HEK293T (cell line): ENCODE measurements at regions not wholly inside any gene's neighbourhood (a gene's known extent, or its start where the extent isn't known, plus 50 kb on each side); places are given as distances from the start of the nearest gene placed in this dataset.

Source experiments
- CTCF ChIA-PET: fragments of 350-600 bp; formaldehyde crosslinking; extraction: SDS; loops from one replicate; lab custom pipeline; 2021; ENCODE audit warnings: antibody characterized with exemption, inconsistent platforms; lab: Yijun Ruan, JAX
- POLR2A ChIA-PET: fragments of 350-600 bp; formaldehyde crosslinking; extraction: SDS; loops from one replicate; lab custom pipeline; 2020; ENCODE audit warnings: antibody characterized with exemption, inconsistent platforms; lab: Yijun Ruan, JAX
- DNase-seq: peaks from one replicate; pipeline ENCODE4 v3.0.0; 2012; ENCODE audit warnings: mixed read lengths; ENCODE audit errors: extremely low spot score
- ARNT ChIP-seq: fragments of 450-650 bp; IDR thresholded peaks from 2 replicates; pipeline ENCODE4 v1.6.1; 2017; ENCODE audit warnings: mild to moderate bottlenecking
- BHLHE40 ChIP-seq: fragments of 450-650 bp; IDR thresholded peaks from 2 replicates; pipeline ENCODE4 v1.6.1; 2016; ENCODE audit warnings: mild to moderate bottlenecking, moderate library complexity, borderline replicate concordance
- CTBP1 ChIP-seq: fragments of 450-650 bp; IDR thresholded peaks from 2 replicates; pipeline ENCODE4 v1.6.1; 2016; ENCODE audit warnings: borderline replicate concordance
- ELF4 ChIP-seq: fragments of 450-650 bp; IDR thresholded peaks from 2 replicates; pipeline ENCODE4 v1.6.1; 2017; ENCODE audit warnings: antibody characterized with exemption
- FOXA1 ChIP-seq: fragments of 450-650 bp; IDR thresholded peaks from 2 replicates; pipeline ENCODE4 v1.6.1; 2016; ENCODE audit warnings: mild to moderate bottlenecking
- FOXK2 ChIP-seq: fragments of 450-650 bp; IDR thresholded peaks from 2 replicates; pipeline ENCODE4 v1.6.1; 2016; ENCODE audit warnings: mild to moderate bottlenecking
- FOXM1 ChIP-seq: fragments of 450-650 bp; IDR thresholded peaks from 2 replicates; pipeline ENCODE4 v1.6.1; 2017; ENCODE audit warnings: mild to moderate bottlenecking, borderline replicate concordance
- HDGF ChIP-seq: fragments of 450-650 bp; IDR thresholded peaks from 2 replicates; pipeline ENCODE4 v1.6.1; 2017; ENCODE audit warnings: antibody characterized with exemption, borderline replicate concordance
- L3MBTL2 ChIP-seq: fragments of 450-650 bp; conservative IDR thresholded peaks from 2 replicates; pipeline ENCODE4 v1.6.1; 2016; ENCODE audit warnings: mild to moderate bottlenecking
- LEF1 ChIP-seq: fragments of 450-650 bp; IDR thresholded peaks from 2 replicates; pipeline ENCODE4 v1.6.1; 2017; ENCODE audit warnings: mild to moderate bottlenecking, borderline replicate concordance
- NFRKB ChIP-seq: fragments of 450-650 bp; IDR thresholded peaks from 2 replicates; pipeline ENCODE4 v1.6.1; 2016; ENCODE audit warnings: mild to moderate bottlenecking, moderate library complexity
- SP1 ChIP-seq: fragments of 450-650 bp; IDR thresholded peaks from 2 replicates; pipeline ENCODE4 v1.6.1; 2017
- SUZ12 ChIP-seq: fragments of 450-650 bp; IDR thresholded peaks from 2 replicates; pipeline ENCODE4 v1.6.1; 2016; ENCODE audit warnings: mild to moderate bottlenecking
- TARDBP ChIP-seq: fragments of 450-650 bp; IDR thresholded peaks from 2 replicates; pipeline ENCODE4 v1.6.1; 2016
- ZNF384 ChIP-seq: fragments of 450-650 bp; IDR thresholded peaks from 2 replicates; pipeline ENCODE4 v1.6.1; 2016
- TF ChIP-seq, protein P1 (sequence below): fragments of 450-650 bp; IDR thresholded peaks from 2 replicates; pipeline ENCODE4 v1.6.1; 2016

DNA sequence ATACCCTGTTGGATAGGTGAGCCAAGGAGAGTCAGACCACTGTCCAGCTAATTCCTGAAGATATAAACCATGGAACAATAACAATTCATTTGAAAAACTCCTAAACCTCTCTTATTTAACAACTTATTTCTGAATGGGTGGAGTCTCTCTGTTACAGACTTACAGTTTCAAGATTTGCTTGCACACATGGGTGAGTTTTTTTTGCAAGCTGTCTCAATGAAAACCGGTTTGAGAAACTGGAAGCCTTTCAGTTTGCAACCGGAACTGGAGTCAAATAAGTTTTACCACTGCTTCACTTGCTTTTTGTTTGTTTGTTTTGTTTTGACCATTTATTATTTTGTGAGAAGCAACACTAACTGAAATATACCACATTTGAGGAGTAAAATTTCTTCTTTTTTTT, 243.8 kb downstream of the MTERF1 start:
- ChIA-PET POLR2A (no interaction called here), CTCF (no interaction called here)
- TF ChIP-seq BHLHE40 (no peak), LEF1 (no peak), ARNT (no peak), FOXK2 (no peak), FOXA1 (no peak), HDGF (no peak), CTBP1 (no peak), NFRKB (no peak), ZNF384 (no peak), SUZ12 (no peak), SP1 (no peak), L3MBTL2 (no peak), TARDBP (no peak), FOXM1 (no peak), ELF4 (no peak)
- TF ChIP-seq, protein P1, sequence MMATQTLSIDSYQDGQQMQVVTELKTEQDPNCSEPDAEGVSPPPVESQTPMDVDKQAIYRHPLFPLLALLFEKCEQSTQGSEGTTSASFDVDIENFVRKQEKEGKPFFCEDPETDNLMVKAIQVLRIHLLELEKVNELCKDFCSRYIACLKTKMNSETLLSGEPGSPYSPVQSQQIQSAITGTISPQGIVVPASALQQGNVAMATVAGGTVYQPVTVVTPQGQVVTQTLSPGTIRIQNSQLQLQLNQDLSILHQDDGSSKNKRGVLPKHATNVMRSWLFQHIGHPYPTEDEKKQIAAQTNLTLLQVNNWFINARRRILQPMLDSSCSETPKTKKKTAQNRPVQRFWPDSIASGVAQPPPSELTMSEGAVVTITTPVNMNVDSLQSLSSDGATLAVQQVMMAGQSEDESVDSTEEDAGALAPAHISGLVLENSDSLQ = no peak
- no peak for DNase-seq

DNA sequence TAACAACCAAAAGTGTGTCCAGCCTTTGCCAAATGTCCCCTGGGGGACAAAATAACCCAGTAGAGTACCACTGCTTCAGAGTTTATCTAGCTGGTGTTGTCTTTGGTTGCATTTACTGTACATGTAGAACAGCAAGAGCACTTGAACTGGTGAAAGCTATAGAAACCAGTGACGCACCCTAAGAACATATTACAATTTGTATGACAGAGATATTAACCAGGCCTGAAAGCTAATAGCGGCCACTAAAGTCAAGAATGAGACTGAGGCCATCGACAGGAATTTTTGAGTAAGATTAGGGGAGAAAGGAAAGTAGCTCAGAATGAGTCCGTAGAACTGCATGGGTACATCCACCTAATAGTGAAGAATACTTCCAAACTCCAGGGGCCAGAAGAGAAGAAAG, 236.2 kb downstream of the MTERF1 start:
- ChIA-PET CTCF (no interaction called here), POLR2A (no interaction called here)
- no peak for DNase-seq
- TF ChIP-seq FOXA1 (no peak), FOXM1 (no peak), LEF1 (no peak), CTBP1 (no peak), ELF4 (no peak), SUZ12 (no peak), BHLHE40 (no peak), ZNF384 (no peak), ARNT (no peak), L3MBTL2 (no peak)
- TF ChIP-seq, protein P1 = no peak

DNA sequence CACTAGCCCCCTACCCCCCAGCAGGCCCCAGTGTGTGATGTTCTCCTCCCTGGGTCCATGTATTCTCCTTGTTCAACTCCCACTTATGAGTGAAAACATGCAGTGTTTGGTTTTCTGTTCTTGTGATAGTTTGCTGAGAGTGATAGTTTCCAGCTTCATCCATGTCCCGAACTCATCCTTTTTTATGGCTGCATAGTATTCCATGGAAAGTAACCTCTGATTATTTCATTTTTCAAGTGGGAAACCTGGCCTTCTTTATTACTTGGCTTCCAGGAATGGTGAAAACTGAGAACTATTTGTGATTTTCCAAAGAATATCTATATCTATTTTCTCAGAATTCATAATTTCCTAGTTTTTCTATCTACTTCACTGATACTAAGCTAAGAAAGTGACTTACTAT, 235.0 kb downstream of the MTERF1 start:
- no peak for DNase-seq
- CTCF ChIA-PET = no interaction called here
- POLR2A ChIA-PET = no interaction called here
- TF ChIP-seq ELF4 = no peak

DNA sequence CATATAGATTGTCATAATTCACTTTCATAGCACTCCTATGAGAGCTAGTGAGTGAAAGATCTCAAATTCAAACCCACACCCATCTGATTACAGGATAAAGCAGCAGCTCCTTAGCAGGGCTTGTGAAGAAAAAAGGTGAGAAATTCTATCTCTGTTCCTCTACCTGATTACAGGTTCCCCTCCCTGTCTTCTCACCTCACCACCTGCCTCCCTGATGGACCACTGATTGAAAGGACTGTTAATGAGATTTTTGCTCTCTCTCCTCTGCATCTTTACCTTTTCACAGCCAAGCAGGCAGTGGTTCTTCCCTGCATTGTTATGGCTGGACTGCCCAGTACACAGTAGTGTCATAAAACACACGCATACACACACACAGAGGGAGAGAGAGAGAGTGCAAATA, 228.5 kb downstream of the MTERF1 start:
- TF ChIP-seq ELF4 (no peak), ZNF384 (no peak), SUZ12 (no peak), LEF1 (no peak), HDGF (no peak), ARNT (no peak), NFRKB (no peak), L3MBTL2 (no peak), SP1 (no peak), TARDBP (no peak), FOXK2 (no peak), FOXA1 (no peak)
- TF ChIP-seq, protein P1 = no peak
- DNase-seq = no peak
- POLR2A ChIA-PET = no interaction called here
- CTCF ChIA-PET = no interaction called here

DNA sequence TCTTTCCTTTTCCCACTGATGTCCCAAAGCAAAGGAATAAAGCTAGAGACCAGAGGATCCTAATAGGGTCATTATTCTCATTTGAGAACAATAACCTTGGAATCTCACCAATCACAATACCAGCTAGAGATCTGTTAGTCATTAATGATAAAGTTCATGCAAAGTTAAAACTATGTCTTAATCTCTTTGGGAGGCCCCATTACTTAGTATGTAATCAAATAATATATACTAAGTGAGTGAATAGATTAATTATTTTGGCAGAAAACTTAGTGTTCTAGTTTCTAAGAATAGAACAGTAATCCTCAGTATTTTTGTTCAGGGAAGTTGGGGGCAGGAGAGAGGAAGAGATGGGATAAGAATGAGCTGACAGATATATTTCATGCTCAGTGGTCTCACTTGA, 227.2 kb downstream of the MTERF1 start:
- ChIA-PET POLR2A (no interaction called here), CTCF (no interaction called here)
- DNase-seq = no peak
- no peak for TF ChIP-seq FOXK2
- TF ChIP-seq ELF4 = no peak
- no peak for TF ChIP-seq NFRKB
- TF ChIP-seq LEF1 = no peak
- TF ChIP-seq SP1 = no peak
- no peak for TF ChIP-seq L3MBTL2
- TF ChIP-seq CTBP1 = no peak
- TF ChIP-seq BHLHE40 = no peak
- TF ChIP-seq SUZ12 = no peak
- TF ChIP-seq ARNT = no peak
- no peak for TF ChIP-seq FOXM1
- no peak for TF ChIP-seq ZNF384
- no peak for TF ChIP-seq FOXA1
- no peak for TF ChIP-seq HDGF
- TF ChIP-seq, protein P1 = no peak
- TF ChIP-seq TARDBP = no peak

DNA sequence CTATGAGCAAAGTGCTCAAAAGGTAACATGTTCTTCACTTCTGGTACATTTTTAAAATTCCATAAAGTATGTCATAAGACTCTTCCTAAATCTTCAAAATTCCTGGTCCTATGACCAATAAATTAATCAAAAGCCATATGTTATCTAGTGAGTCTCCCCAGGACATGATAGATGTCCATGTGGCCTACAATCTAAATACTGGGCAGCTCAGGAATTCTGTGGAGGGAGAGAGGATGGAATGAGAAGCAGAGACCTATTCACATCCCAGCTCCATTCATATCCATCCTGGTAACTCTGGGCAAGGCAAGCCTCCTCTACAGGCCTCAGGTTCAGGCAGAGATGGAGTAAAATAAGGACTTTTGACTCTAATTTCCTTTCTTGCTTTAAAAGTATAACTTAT, 224.8 kb downstream of the MTERF1 start:
- CTCF ChIA-PET = no interaction called here
- TF ChIP-seq TARDBP (no peak), SP1 (no peak), SUZ12 (no peak), FOXM1 (no peak)
- DNase-seq = no peak
- POLR2A ChIA-PET = no interaction called here
